Keratinocyte (primary cell): ENCODE measurements at regions not wholly inside any gene's neighbourhood (a gene's known extent, or its start where the extent isn't known, plus 50 kb on each side); places are given as distances from the start of the nearest gene placed in this dataset.
"Not testable (repeated sequence)": the region's sequence is repeated elsewhere in the genome, so short reads cannot be mapped to it uniquely, and the experiment has no call there.

Experiments
- DNase-seq: peaks from one replicate; pipeline ENCODE4 v3.0.0-alpha.2; 2011; ENCODE audit warnings: low read depth, missing footprints, low spot score
- FAIRE-seq: peaks from 2 replicates; lab custom pipeline; 2011; peaks lifted over from hg19 to GRCh38; lab: Jason Lieb, UNC
- H2AFZ ChIP-seq: 2 replicates; pipeline ENCODE4 v1.6.0; 2012; ENCODE audit warnings: low read length, control low read depth, inconsistent platforms; ENCODE audit not compliant: control insufficient read depth
- H3K27ac ChIP-seq: 2 replicates; pipeline ENCODE4 v1.5.1; 2011; ENCODE audit warnings: low read length; ENCODE audit not compliant: control insufficient read depth, insufficient read depth
- H3K27me3 ChIP-seq: 3 replicates; pipeline ENCODE4 v1.6.0; 2011; ENCODE audit warnings: low read length; ENCODE audit not compliant: control insufficient read depth, insufficient read depth; ENCODE audit errors: extremely low read depth
- H3K36me3 ChIP-seq, 2 experiments: 2 replicates in 1 of 2; 3 replicates in 1 of 2; pipeline ENCODE4 v1.5.1; 2011; ENCODE audit warnings: low read length in 2 of 2, mild to moderate bottlenecking in 1 of 2; ENCODE audit not compliant: control insufficient read depth in 2 of 2, insufficient read depth in 2 of 2; ENCODE audit errors: extremely low read depth in 1 of 2
- H3K4me1 ChIP-seq: 3 replicates; pipeline ENCODE4 v1.5.1; 2011; ENCODE audit warnings: low read length; ENCODE audit not compliant: control insufficient read depth, insufficient read depth; ENCODE audit errors: extremely low read depth
- H3K4me2 ChIP-seq: 3 replicates; pipeline ENCODE4 v1.6.0; 2011; ENCODE audit warnings: low read depth, low read length; ENCODE audit not compliant: control insufficient read depth, insufficient read depth; ENCODE audit errors: extremely low read depth
- H3K4me3 ChIP-seq, 3 experiments: fragments of 200-600 bp in 1 of 3; sonication (generic) in 1 of 3; 2 replicates in 2 of 3; 3 replicates in 1 of 3; pipeline ENCODE4 v1.5.1; 2011 to 2016; ENCODE audit warnings: low read length in 3 of 3, mild to moderate bottlenecking in 3 of 3, control low read depth in 2 of 3, inconsistent platforms in 1 of 3, low read depth in 1 of 3, mixed read lengths in 1 of 3, mixed run types in 1 of 3, moderate library complexity in 1 of 3; ENCODE audit not compliant: control insufficient read depth in 2 of 3, insufficient read depth in 2 of 3; ENCODE audit errors: extremely low read depth in 1 of 3
- H3K79me2 ChIP-seq: 2 replicates; pipeline ENCODE4 v1.6.0; 2012; ENCODE audit warnings: low read length; ENCODE audit not compliant: control insufficient read depth, insufficient read depth
- H3K9ac ChIP-seq: 3 replicates; pipeline ENCODE4 v1.6.0; 2011; ENCODE audit warnings: low read length; ENCODE audit not compliant: control insufficient read depth, insufficient read depth; ENCODE audit errors: extremely low read depth
- H3K9me1 ChIP-seq: 3 replicates; pipeline ENCODE4 v1.6.0; 2011; ENCODE audit warnings: low read length; ENCODE audit not compliant: control insufficient read depth, insufficient read depth; ENCODE audit errors: extremely low read depth
- H3K9me3 ChIP-seq: 2 replicates; pipeline ENCODE4 v1.5.1; 2012; ENCODE audit warnings: low read depth, low read length; ENCODE audit not compliant: control insufficient read depth
- H4K20me1 ChIP-seq: 3 replicates; pipeline ENCODE4 v1.6.0; 2011; ENCODE audit warnings: low read length; ENCODE audit not compliant: control insufficient read depth, insufficient read depth; ENCODE audit errors: extremely low read depth
- CTCF ChIP-seq, 3 experiments: IDR thresholded peaks in 1 of 3; conservative IDR thresholded peaks in 1 of 3; optimal IDR thresholded peaks in 1 of 3; 2 replicates in 2 of 3; 3 replicates in 1 of 3; pipeline versions ENCODE3 to v1.5.1; 2011; ENCODE audit warnings: low read length in 3 of 3, mild to moderate bottlenecking in 3 of 3, moderate library complexity in 2 of 3, control low read depth in 1 of 3, inconsistent platforms in 1 of 3; ENCODE audit not compliant: insufficient read depth in 2 of 3; ENCODE audit errors: extremely low read depth in 1 of 3
- EZH2 ChIP-seq: IDR thresholded peaks from one replicate; pipeline ENCODE4 v1.6.1; 2012; ENCODE audit warnings: inconsistent platforms, mild to moderate bottlenecking, low read length, moderate library complexity
- dilution Hi-C: fragments of 300-500 bp; cut with MboI; formaldehyde crosslinking; loops from one replicate; pipeline ENCODE4 v1.7.0; 2020; ENCODE audit warnings: low sequenced_read_pairs; ENCODE audit not compliant: extremely low pct_ligation_motif_present

GRCh38 chr17:69695646-69696045 lies 281.1 kb downstream of the MAP2K6 start:
- Histone ChIP-seq H4K20me1 (no peaks in the 10 kb centered on the region), H3K79me2 (no peaks in the 10 kb centered on the region), H3K27me3 (no peaks in the 10 kb centered on the region), H3K4me3 (no peak overlapping the region), H3K36me3 (no peaks in the 10 kb centered on the region), H3K9ac (no peak overlapping the region), H3K4me1 (no peaks in the 10 kb centered on the region), H3K9me3 (peaks cover 4% of the 10 kb centered on the region), H3K4me2 (no peak overlapping the region), H3K27ac (no peak overlapping the region), H2AFZ (no peak overlapping the region), H3K9me1 (no peaks in the 10 kb centered on the region)
- FAIRE-seq (no peak), DNase-seq (no peak)
- dilution Hi-C loops: no loop called here
- TF ChIP-seq EZH2 (no peak), CTCF (optimal IDR thresholded peaks at IDR 0.05 in 1 of 3, IDR thresholded peaks at IDR 0.05 in 1 of 3, conservative IDR thresholded peaks at IDR 0.05 in 1 of 3; ENCODE audit: extremely low read depth in 1 of 3, insufficient read depth in 2 of 3, low read length in 3 of 3) (no peak)

GRCh38 chr17:69696650-69697049 lies 282.2 kb downstream of the MAP2K6 start:
- no peak for FAIRE-seq
- Histone ChIP-seq H3K9ac (no peak overlapping the region), H3K4me2 (no peak overlapping the region), H3K9me3 (peaks cover 4% of the 10 kb centered on the region), H3K27ac (no peak overlapping the region), H3K79me2 (no peaks in the 10 kb centered on the region), H2AFZ (no peak overlapping the region), H4K20me1 (no peaks in the 10 kb centered on the region), H3K9me1 (no peaks in the 10 kb centered on the region), H3K36me3 (no peaks in the 10 kb centered on the region), H3K4me3 (no peak overlapping the region), H3K27me3 (no peaks in the 10 kb centered on the region), H3K4me1 (no peaks in the 10 kb centered on the region)
- TF ChIP-seq EZH2 (no peak), CTCF (optimal IDR thresholded peaks at IDR 0.05 in 1 of 3, IDR thresholded peaks at IDR 0.05 in 1 of 3, conservative IDR thresholded peaks at IDR 0.05 in 1 of 3; ENCODE audit: extremely low read depth in 1 of 3, insufficient read depth in 2 of 3, low read length in 3 of 3) (no peak)
- no peak for DNase-seq
- dilution Hi-C loops: no loop called here

- H3K4me1 ChIP-seq, DNase-seq, H3K36me3 ChIP-seq, H3K9ac ChIP-seq, FAIRE-seq, H3K9me3 ChIP-seq, H3K79me2 ChIP-seq, H4K20me1 ChIP-seq, H3K27ac ChIP-seq, dilution Hi-C loops, H3K4me3 ChIP-seq, H2AFZ ChIP-seq, H3K4me2 ChIP-seq, H3K27me3 ChIP-seq, H3K9me1 ChIP-seq: not testable (repeated sequence)
These were observed 283.9 kb downstream of the MAP2K6 start for GRCh38 chr17:69698352-69698751.
